ENCODE measurements at regions not wholly inside any gene's neighbourhood (a gene's known extent, or its start where the extent isn't known, plus 50 kb on each side); places are given as distances from the start of the nearest gene placed in this dataset.

GRCh38 chrX:69019073-69019890 lies 146.0 kb downstream of the PJA1 start:
- no peaks in the 10 kb centered on the region for H3K36me3 ChIP-seq (replicated peaks; ENCODE audit: insufficient read depth, low read length)
- no peaks in the 10 kb centered on the region for H3F3A ChIP-seq (ENCODE audit: insufficient read depth, low read length)
- H4K20me1 ChIP-seq (ENCODE audit: insufficient read depth, low read length): no peaks in the 10 kb centered on the region
- no peaks in the 10 kb centered on the region for H3K27me3 ChIP-seq (replicated peaks; ENCODE audit: insufficient read depth, low read length)
- TF ChIP-seq, protein P1, sequence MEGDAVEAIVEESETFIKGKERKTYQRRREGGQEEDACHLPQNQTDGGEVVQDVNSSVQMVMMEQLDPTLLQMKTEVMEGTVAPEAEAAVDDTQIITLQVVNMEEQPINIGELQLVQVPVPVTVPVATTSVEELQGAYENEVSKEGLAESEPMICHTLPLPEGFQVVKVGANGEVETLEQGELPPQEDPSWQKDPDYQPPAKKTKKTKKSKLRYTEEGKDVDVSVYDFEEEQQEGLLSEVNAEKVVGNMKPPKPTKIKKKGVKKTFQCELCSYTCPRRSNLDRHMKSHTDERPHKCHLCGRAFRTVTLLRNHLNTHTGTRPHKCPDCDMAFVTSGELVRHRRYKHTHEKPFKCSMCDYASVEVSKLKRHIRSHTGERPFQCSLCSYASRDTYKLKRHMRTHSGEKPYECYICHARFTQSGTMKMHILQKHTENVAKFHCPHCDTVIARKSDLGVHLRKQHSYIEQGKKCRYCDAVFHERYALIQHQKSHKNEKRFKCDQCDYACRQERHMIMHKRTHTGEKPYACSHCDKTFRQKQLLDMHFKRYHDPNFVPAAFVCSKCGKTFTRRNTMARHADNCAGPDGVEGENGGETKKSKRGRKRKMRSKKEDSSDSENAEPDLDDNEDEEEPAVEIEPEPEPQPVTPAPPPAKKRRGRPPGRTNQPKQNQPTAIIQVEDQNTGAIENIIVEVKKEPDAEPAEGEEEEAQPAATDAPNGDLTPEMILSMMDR (IDR thresholded peaks at IDR 0.05; ENCODE audit: low read length): no peak
- TF ChIP-seq EZH2phosphoT487 (IDR thresholded peaks at IDR 0.05; ENCODE audit: low read length) (no peak), EZH2 (optimal IDR thresholded peaks at IDR 0.05; ENCODE audit: low read depth, low read length) (no peak)
- DNase-seq: no peak
- no peak overlapping the region for H3K27ac ChIP-seq (ENCODE audit: low read length)
- H3K4me1 ChIP-seq (ENCODE audit: low read length): no peaks in the 10 kb centered on the region
- H3K4me2 ChIP-seq (ENCODE audit: low read depth, low read length): no peak overlapping the region
- no peaks in the 10 kb centered on the region for H3K9me2 ChIP-seq (replicated peaks; ENCODE audit: insufficient read depth, low read length)
- H3K4me3 ChIP-seq (ENCODE audit: low read length): no peak overlapping the region
- H2AFZ ChIP-seq (ENCODE audit: low read length): no peak overlapping the region
- H3K9me3 ChIP-seq (replicated peaks; ENCODE audit: insufficient read depth, low read length): no peaks in the 10 kb centered on the region
- H3K79me2 ChIP-seq (ENCODE audit: low read length): no peaks in the 10 kb centered on the region
- no peak overlapping the region for H3K9ac ChIP-seq (ENCODE audit: low read length)

- no peaks in the 10 kb centered on the region for H4K20me1 ChIP-seq (ENCODE audit: insufficient read depth, low read length)
- no peak overlapping the region for H2AFZ ChIP-seq (ENCODE audit: low read length)
- no peaks in the 10 kb centered on the region for H3K9me3 ChIP-seq (replicated peaks; ENCODE audit: insufficient read depth, low read length)
- H3K4me3 ChIP-seq (ENCODE audit: low read length): no peak overlapping the region
- no peak overlapping the region for H3K27ac ChIP-seq (ENCODE audit: low read length)
- no peak overlapping the region for H3K4me2 ChIP-seq (ENCODE audit: low read depth, low read length)
- H3K9ac ChIP-seq (ENCODE audit: low read length): no peak overlapping the region
- no peaks in the 10 kb centered on the region for H3K4me1 ChIP-seq (ENCODE audit: low read length)
- no peaks in the 10 kb centered on the region for H3F3A ChIP-seq (ENCODE audit: insufficient read depth, low read length)
- no peak for TF ChIP-seq EZH2phosphoT487 (IDR thresholded peaks at IDR 0.05; ENCODE audit: low read length)
- TF ChIP-seq, protein P1 (IDR thresholded peaks at IDR 0.05; ENCODE audit: low read length): no peak
- TF ChIP-seq EZH2 (optimal IDR thresholded peaks at IDR 0.05; ENCODE audit: low read depth, low read length): no peak
- no peaks in the 10 kb centered on the region for H3K36me3 ChIP-seq (replicated peaks; ENCODE audit: insufficient read depth, low read length)
- DNase-seq: no peak
- H3K9me2 ChIP-seq (replicated peaks; ENCODE audit: insufficient read depth, low read length): no peaks in the 10 kb centered on the region
- H3K27me3 ChIP-seq (replicated peaks; ENCODE audit: insufficient read depth, low read length): no peaks in the 10 kb centered on the region
- no peaks in the 10 kb centered on the region for H3K79me2 ChIP-seq (ENCODE audit: low read length)
Measured at GRCh38 chrX:69018416-69019072, 146.7 kb downstream of the PJA1 start.

DNA sequence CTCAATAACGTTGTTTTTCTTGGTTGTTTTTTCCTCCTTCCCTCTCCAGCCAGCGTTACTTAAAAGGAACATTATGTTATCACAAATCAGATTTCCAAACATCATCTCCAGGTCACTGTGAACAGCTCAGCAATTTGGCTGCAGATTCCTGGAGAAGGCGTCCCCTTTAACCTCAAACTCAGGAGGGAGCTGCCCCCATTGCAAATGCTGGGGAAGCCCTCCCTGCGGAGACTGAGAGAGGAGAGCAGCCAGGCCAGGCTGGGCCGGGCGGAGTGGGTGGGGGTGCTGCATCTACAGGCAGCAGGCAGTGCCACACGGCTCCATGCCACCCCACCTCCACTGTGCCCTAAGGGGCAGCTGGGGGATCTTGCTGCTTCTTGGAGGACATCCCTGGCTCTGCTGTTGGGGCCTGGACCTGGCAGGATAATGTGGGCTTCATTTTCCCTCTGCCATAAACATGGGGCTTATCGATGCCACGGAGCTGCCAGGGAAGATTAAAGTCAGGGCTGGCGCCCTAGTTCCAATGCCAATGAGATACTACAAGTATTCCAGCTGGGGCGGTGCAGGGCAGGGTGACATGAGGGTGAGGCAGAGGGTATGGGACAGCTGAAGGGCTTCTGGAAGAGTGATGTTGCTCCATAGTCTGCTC lies 148.8 kb downstream of the PJA1 start:
- Histone ChIP-seq H3K4me2 (ENCODE audit: low read depth, low read length) (no peak overlapping the region), H2AFZ (ENCODE audit: low read length) (no peak overlapping the region), H3K27me3 (replicated peaks; ENCODE audit: insufficient read depth, low read length) (no peaks in the 10 kb centered on the region), H3K27ac (ENCODE audit: low read length) (no peak overlapping the region), H3K4me3 (ENCODE audit: low read length) (no peak overlapping the region), H3K9ac (ENCODE audit: low read length) (no peak overlapping the region), H3K9me2 (replicated peaks; ENCODE audit: insufficient read depth, low read length) (no peaks in the 10 kb centered on the region), H3K79me2 (ENCODE audit: low read length) (no peaks in the 10 kb centered on the region), H3F3A (ENCODE audit: insufficient read depth, low read length) (no peaks in the 10 kb centered on the region), H4K20me1 (ENCODE audit: insufficient read depth, low read length) (no peaks in the 10 kb centered on the region), H3K36me3 (replicated peaks; ENCODE audit: insufficient read depth, low read length) (no peaks in the 10 kb centered on the region), H3K4me1 (ENCODE audit: low read length) (no peaks in the 10 kb centered on the region), H3K9me3 (replicated peaks; ENCODE audit: insufficient read depth, low read length) (no peaks in the 10 kb centered on the region)
- DNase-seq: no peak
- no peak for TF ChIP-seq EZH2phosphoT487 (IDR thresholded peaks at IDR 0.05; ENCODE audit: low read length)
- TF ChIP-seq, protein P1 (IDR thresholded peaks at IDR 0.05; ENCODE audit: low read length): no peak
- TF ChIP-seq EZH2 (optimal IDR thresholded peaks at IDR 0.05; ENCODE audit: low read depth, low read length): no peak

All from MM.1S (cell line).